B cell (primary cell): ENCODE measurements at regions not wholly inside any gene's neighbourhood (a gene's known extent, or its start where the extent isn't known, plus 50 kb on each side); places are given as distances from the start of the nearest gene placed in this dataset.

Experiments
- ATAC-seq: fragments of 200-7000 bp; cut with Tn5 transposase; one replicate; pipeline ENCODE4 v1.10.0; 2021; ENCODE audit warnings: low read depth, mild to moderate bottlenecking, moderate number of reproducible peaks, moderate library complexity
- CTCF ChIA-PET: fragments of 350-600 bp; sonication (Branson Sonifier 250); formaldehyde crosslinking; loops from one replicate; lab custom pipeline; 2021; ENCODE audit warnings: antibody characterized with exemption, inconsistent platforms; lab: Charles Lee
- POLR2A ChIA-PET: fragments of 350-600 bp; sonication (Branson Sonifier 250); formaldehyde crosslinking; loops from one replicate; lab custom pipeline; 2021; ENCODE audit warnings: antibody characterized with exemption; lab: Charles Lee
- DNase-seq: peaks from one replicate; pipeline ENCODE4 v3.0.0; 2013
- H2AFZ ChIP-seq: 2 replicates; pipeline ENCODE4 v1.6.1; 2012; ENCODE audit warnings: mild to moderate bottlenecking, low read depth, low read length; ENCODE audit not compliant: insufficient read depth, poor library complexity, severe bottlenecking
- H3K27ac ChIP-seq, 2 donors: 1 replicate in 1 of 2; 2 replicates in 1 of 2; pipeline ENCODE4 v1.5.1; 2012 to 2013; ENCODE audit warnings: low read length in 2 of 2, mild to moderate bottlenecking in 2 of 2, moderate library complexity in 1 of 2
- H3K27me3 ChIP-seq, 4 experiments: fragments of 200-600 bp in 1 of 4; sonication (generic) in 1 of 4; replicated peaks in 1 of 4; 1 replicate in 2 of 4; 2 replicates in 2 of 4; pipeline versions ENCODE4 v1.6.1 to v1.7.0; 2013 to 2016; ENCODE audit warnings: low read length in 3 of 4, mild to moderate bottlenecking in 2 of 4, mixed read lengths in 1 of 4, moderate library complexity in 1 of 4; ENCODE audit not compliant: insufficient read depth in 4 of 4, control insufficient read depth in 3 of 4; ENCODE audit errors: control extremely low read depth in 1 of 4
- H3K36me3 ChIP-seq, 2 experiments: replicated peaks in 1 of 2; 1 replicate in 1 of 2; 2 replicates in 1 of 2; pipeline versions ENCODE4 v1.6.1 to v1.7.1; 2013; ENCODE audit warnings: low read length in 1 of 2; ENCODE audit not compliant: insufficient read depth in 2 of 2, control insufficient read depth in 1 of 2; ENCODE audit errors: control extremely low read depth in 1 of 2, extremely low read depth in 1 of 2
- H3K4me1 ChIP-seq, 2 donors: fragments of 200-600 bp in 1 of 2; sonication (generic) in 1 of 2; 1 replicate in 1 of 2; 2 replicates in 1 of 2; pipeline versions ENCODE4 v1.5.1 to v1.6.1; 2013 to 2017; ENCODE audit warnings: low read length in 2 of 2; ENCODE audit not compliant: control insufficient read depth in 2 of 2, insufficient read depth in 2 of 2
- H3K4me2 ChIP-seq: replicated peaks from 2 replicates; pipeline ENCODE3; 2012; ENCODE audit warnings: mild to moderate bottlenecking, low read depth, low read length; ENCODE audit not compliant: poor library complexity, severe bottlenecking
- H3K4me3 ChIP-seq, 5 experiments: fragments of 200-600 bp in 1 of 5; sonication (generic) in 1 of 5; 1 replicate in 3 of 5; 2 replicates in 2 of 5; pipeline versions ENCODE4 v1.5.1 to v1.7.0; 2011 to 2016; ENCODE audit warnings: low read length in 4 of 5, mild to moderate bottlenecking in 4 of 5, low read depth in 2 of 5, control low read depth in 1 of 5, moderate library complexity in 1 of 5; ENCODE audit not compliant: insufficient read depth in 1 of 5; ENCODE audit errors: control extremely low read depth in 1 of 5, extremely low read depth in 1 of 5
- H3K79me2 ChIP-seq: fragments of 200-600 bp; sonication (generic); one replicate; pipeline ENCODE4 v1.6.0; 2016; ENCODE audit warnings: low read length; ENCODE audit not compliant: control insufficient read depth, insufficient read depth
- H3K9ac ChIP-seq: fragments of 200-600 bp; sonication (generic); 2 replicates; pipeline ENCODE4 v1.6.1; 2017; ENCODE audit warnings: mild to moderate bottlenecking, low read length, moderate library complexity
- H3K9me3 ChIP-seq, 3 donors: one replicate each; pipeline versions ENCODE4 v1.6.1 to v1.7.1; 2013; ENCODE audit warnings: low read length in 2 of 3; ENCODE audit not compliant: control insufficient read depth in 2 of 3, insufficient read depth in 1 of 3; ENCODE audit errors: control extremely low read depth in 1 of 3
- H4K20me1 ChIP-seq: 2 replicates; pipeline ENCODE4 v1.6.0; 2012; ENCODE audit warnings: mild to moderate bottlenecking, low read length; ENCODE audit not compliant: insufficient read depth, control insufficient read depth, poor library complexity, severe bottlenecking
- H3K27ac Mint-ChIP-seq: one replicate; pipeline ENCODE4 v1.8.0; 2021; ENCODE audit warnings: mixed read lengths
- H3K27me3 Mint-ChIP-seq: one replicate; pipeline ENCODE4 v1.8.0; 2021; ENCODE audit warnings: mixed read lengths
- H3K4me1 Mint-ChIP-seq: one replicate; pipeline ENCODE4 v1.8.0; 2021; ENCODE audit warnings: mixed read lengths
- H3K4me3 Mint-ChIP-seq: one replicate; pipeline ENCODE4 v1.8.0; 2021; ENCODE audit warnings: mixed read lengths
- H3K9me3 Mint-ChIP-seq: one replicate; pipeline ENCODE4 v1.8.0; 2022; ENCODE audit warnings: mixed read lengths; ENCODE audit not compliant: insufficient read depth
- EZH2 ChIP-seq: IDR thresholded peaks from 2 replicates; pipeline ENCODE4 v1.6.1; 2012; ENCODE audit warnings: borderline replicate concordance, low read depth, mild to moderate bottlenecking, moderate library complexity, low read length; ENCODE audit not compliant: insufficient read depth, poor library complexity, severe bottlenecking
- WGBS: methylation state at CpG from one replicate; pipeline ENCODE4 v1.1.5; 2013; ENCODE audit warnings: missing lambda C conversion rate; ENCODE audit not compliant: insufficient coverage; 5-methylcytosine and 5-hydroxymethylcytosine counted together
- intact Hi-C: fragments of 100-400 bp; cut with micrococcal nuclease; formaldehyde crosslinking; loops from one replicate; pipeline ENCODE4 v1.10.0; 2022
- TF ChIP-seq, protein P1 (sequence below): fragments of 200-600 bp; IDR thresholded peaks from one replicate; pipeline ENCODE4 v1.8.0; 2022; ENCODE audit warnings: antibody characterized with exemption, mild to moderate bottlenecking

DNA sequence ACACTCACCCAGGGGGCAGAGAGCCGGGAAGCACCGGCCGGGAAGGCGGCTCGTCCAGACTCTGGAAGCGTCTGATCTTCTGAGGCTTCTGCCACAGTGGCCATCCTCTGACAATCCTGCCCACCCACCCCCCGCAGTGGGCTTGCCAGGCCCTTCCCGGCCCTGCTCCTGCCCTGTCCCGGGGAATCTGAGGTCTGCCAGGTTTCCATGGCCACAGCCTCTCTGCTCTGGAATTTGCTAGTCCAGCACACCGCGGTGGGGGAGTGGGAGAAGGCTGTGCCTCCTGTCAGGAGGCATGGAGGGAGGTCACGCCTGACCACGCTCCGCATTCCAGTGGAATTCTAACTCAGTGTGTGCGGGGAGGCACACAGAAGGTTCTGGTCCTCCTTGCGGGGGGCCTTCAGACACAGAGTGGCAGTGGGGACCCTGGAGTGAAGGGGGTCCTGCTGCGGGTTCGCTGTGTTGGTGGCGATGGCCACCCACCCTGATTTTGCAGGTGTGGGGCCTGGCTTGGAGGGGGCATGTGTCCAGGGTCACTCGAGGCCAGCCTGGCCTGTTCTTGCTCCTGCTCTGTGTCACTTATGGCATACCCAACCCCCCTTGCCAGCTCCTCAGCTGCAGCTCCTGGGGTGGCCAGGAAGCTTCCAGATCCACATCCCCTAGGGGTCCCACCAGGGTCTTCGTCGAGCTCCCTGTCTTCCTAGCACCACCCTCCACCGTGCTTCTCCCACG is 55.6 kb upstream of the ADRA2C start:
- H3K9me3 Mint-ChIP-seq: no peaks in the 10 kb centered on the region
- no peak overlapping the region for H3K27ac Mint-ChIP-seq
- Histone ChIP-seq H3K36me3 (no peaks in the 10 kb centered on the region), H3K4me3 (no peak overlapping the region), H3K4me1 (no peaks in the 10 kb centered on the region), H2AFZ (no peak overlapping the region), H3K4me2 (no peak overlapping the region), H3K79me2 (no peaks in the 10 kb centered on the region), H3K27me3 (no peaks in the 10 kb centered on the region), H3K27ac (no peak overlapping the region), H4K20me1 (no peaks in the 10 kb centered on the region), H3K9ac (no peak overlapping the region), H3K9me3 (no peaks in the 10 kb centered on the region)
- DNase-seq (no peak), ATAC-seq (no peak)
- no peaks in the 10 kb centered on the region for H3K4me1 Mint-ChIP-seq
- H3K4me3 Mint-ChIP-seq: no peak overlapping the region
- peaks cover 8% of the 10 kb centered on the region for H3K27me3 Mint-ChIP-seq
- ChIA-PET POLR2A (no interaction called here), CTCF (no interaction called here)
- intact Hi-C loops: no loop called here
- no peak for TF ChIP-seq EZH2
- TF ChIP-seq, protein P1, sequence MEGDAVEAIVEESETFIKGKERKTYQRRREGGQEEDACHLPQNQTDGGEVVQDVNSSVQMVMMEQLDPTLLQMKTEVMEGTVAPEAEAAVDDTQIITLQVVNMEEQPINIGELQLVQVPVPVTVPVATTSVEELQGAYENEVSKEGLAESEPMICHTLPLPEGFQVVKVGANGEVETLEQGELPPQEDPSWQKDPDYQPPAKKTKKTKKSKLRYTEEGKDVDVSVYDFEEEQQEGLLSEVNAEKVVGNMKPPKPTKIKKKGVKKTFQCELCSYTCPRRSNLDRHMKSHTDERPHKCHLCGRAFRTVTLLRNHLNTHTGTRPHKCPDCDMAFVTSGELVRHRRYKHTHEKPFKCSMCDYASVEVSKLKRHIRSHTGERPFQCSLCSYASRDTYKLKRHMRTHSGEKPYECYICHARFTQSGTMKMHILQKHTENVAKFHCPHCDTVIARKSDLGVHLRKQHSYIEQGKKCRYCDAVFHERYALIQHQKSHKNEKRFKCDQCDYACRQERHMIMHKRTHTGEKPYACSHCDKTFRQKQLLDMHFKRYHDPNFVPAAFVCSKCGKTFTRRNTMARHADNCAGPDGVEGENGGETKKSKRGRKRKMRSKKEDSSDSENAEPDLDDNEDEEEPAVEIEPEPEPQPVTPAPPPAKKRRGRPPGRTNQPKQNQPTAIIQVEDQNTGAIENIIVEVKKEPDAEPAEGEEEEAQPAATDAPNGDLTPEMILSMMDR: no peak
- WGBS: 90% methylated on average over 20 of the region's 24 CpGs

DNA sequence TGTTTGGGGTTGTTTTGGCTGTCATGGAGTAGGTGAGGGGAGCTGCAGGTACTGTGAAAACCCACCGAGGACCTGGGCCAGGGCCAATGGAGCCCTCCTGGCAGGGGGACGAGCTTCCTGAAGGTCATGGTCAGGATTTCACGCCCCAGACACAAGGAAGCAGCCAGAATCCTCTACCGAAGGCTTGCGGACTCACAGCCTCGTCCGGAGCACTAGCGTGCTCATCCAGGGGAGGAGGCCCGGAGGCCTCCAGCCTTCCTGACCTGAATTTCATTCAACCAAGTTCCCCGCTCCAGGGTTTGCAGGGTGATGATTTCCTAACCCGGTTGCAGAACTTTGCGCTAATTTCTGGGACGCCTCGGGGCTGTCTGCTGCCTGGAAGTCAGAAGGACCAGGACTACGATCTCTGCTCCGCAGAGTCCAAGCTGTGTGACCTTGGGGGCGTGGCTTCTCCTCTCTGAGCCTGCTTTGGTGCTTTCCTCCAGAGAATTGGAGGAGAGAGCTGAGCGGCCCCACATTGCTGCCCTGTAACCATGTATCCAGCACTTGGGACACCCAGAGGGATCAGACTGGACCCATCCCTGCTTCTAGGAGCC is 56.2 kb upstream of the ADRA2C start:
- Histone ChIP-seq H4K20me1 (no peaks in the 10 kb centered on the region), H3K9me3 (no peaks in the 10 kb centered on the region), H3K36me3 (no peaks in the 10 kb centered on the region), H3K4me1 (no peaks in the 10 kb centered on the region), H3K79me2 (no peaks in the 10 kb centered on the region), H2AFZ (no peak overlapping the region), H3K27ac (no peak overlapping the region), H3K27me3 (no peaks in the 10 kb centered on the region), H3K9ac (no peak overlapping the region), H3K4me2 (no peak overlapping the region), H3K4me3 (no peak overlapping the region)
- H3K4me3 Mint-ChIP-seq: no peak overlapping the region
- CTCF ChIA-PET: no interaction called here
- 88% methylated on average over 18 of the region's 18 CpGs for WGBS
- POLR2A ChIA-PET: no interaction called here
- H3K27me3 Mint-ChIP-seq: peaks cover 9% of the 10 kb centered on the region
- no peaks in the 10 kb centered on the region for H3K4me1 Mint-ChIP-seq
- H3K9me3 Mint-ChIP-seq: no peaks in the 10 kb centered on the region
- intact Hi-C loops: no loop called here
- ATAC-seq (no peak), DNase-seq (no peak)
- TF ChIP-seq, protein P1: no peak
- TF ChIP-seq EZH2: no peak
- no peak overlapping the region for H3K27ac Mint-ChIP-seq
